ENCODE measurements at regions not wholly inside any gene's neighbourhood (a gene's known extent, or its start where the extent isn't known, plus 50 kb on each side); places are given as distances from the start of the nearest gene placed in this dataset.

- TF ChIP-seq ZNF462 (CRISPR knock-in tag; IDR thresholded peaks at IDR 0.05): no peak
- no peak for TF ChIP-seq EZH2phosphoT487 (IDR thresholded peaks at IDR 0.05; ENCODE audit: unreplicated experiment)
Measured at GRCh38 chr3:94704467-94704866, 641.6 kb downstream of the NSUN3 start (continued).

- ATAC-seq: no peak
- H3K36me3 Mint-ChIP-seq (ENCODE audit: low read depth): 0 out of 3 replicates have a peak, but pooled peaks cover 3% of the 10 kb centered on the region
- no peak overlapping the region for H3K4me3 Mint-ChIP-seq
- H3K4me2 ChIP-seq: no peak overlapping the region
- H3K27me3 Mint-ChIP-seq (ENCODE audit: insufficient read depth, low read depth, poor library complexity): peaks cover 1% of the 10 kb centered on the region
- H2AFZ ChIP-seq: no peak overlapping the region; the same call in 1 of the 2 replicates
- H3K9me3 Mint-ChIP-seq: no peaks in the 10 kb centered on the region; the same call in 1 of the 3 replicates
- H3K4me1 Mint-ChIP-seq: no peaks in the 10 kb centered on the region
- no peak for DNase-seq (ENCODE audit: low spot score)
- no peaks in the 10 kb centered on the region for H3K79me2 ChIP-seq (replicated peaks; ENCODE audit: insufficient read depth)
- H3K4me3 ChIP-seq: no peak overlapping the region
- 0 out of 2 replicates have a peak, but pooled peaks cover 4% of the 10 kb centered on the region for H3K9me2 ChIP-seq (ENCODE audit: insufficient read depth)
- no peaks in the 10 kb centered on the region for H3F3A ChIP-seq (replicated peaks; ENCODE audit: low read depth)
- no peaks in the 10 kb centered on the region for H3K36me3 ChIP-seq (ENCODE audit: insufficient read depth)
- H3K27ac Mint-ChIP-seq: no peak overlapping the region
- H4K20me1 ChIP-seq (replicated peaks; ENCODE audit: insufficient read depth): no peaks in the 10 kb centered on the region
- H3K4me1 ChIP-seq (ENCODE audit: insufficient read depth): no peaks in the 10 kb centered on the region
- no peaks in the 10 kb centered on the region for H3K27me3 ChIP-seq (ENCODE audit: insufficient read depth)
- H3K27ac ChIP-seq (ENCODE audit: low read depth): no peak overlapping the region
- TF ChIP-seq, protein P1, sequence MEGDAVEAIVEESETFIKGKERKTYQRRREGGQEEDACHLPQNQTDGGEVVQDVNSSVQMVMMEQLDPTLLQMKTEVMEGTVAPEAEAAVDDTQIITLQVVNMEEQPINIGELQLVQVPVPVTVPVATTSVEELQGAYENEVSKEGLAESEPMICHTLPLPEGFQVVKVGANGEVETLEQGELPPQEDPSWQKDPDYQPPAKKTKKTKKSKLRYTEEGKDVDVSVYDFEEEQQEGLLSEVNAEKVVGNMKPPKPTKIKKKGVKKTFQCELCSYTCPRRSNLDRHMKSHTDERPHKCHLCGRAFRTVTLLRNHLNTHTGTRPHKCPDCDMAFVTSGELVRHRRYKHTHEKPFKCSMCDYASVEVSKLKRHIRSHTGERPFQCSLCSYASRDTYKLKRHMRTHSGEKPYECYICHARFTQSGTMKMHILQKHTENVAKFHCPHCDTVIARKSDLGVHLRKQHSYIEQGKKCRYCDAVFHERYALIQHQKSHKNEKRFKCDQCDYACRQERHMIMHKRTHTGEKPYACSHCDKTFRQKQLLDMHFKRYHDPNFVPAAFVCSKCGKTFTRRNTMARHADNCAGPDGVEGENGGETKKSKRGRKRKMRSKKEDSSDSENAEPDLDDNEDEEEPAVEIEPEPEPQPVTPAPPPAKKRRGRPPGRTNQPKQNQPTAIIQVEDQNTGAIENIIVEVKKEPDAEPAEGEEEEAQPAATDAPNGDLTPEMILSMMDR (conservative IDR thresholded peaks at IDR 0.05; ENCODE audit: low read depth in 2 of 2): no peak
- TF ChIP-seq POLR2AphosphoS5 (IDR thresholded peaks at IDR 0.05; ENCODE audit: low read depth) (no peak), STAT1 (IDR thresholded peaks at IDR 0.05; ENCODE audit: unreplicated experiment) (no peak), CREB1 (CRISPR knock-in tag; IDR thresholded peaks at IDR 0.05; ENCODE audit: low read depth) (no peak), ZNF114 (CRISPR knock-in tag; IDR thresholded peaks at IDR 0.05) (no peak)
- TF ChIP-seq, protein P2, sequence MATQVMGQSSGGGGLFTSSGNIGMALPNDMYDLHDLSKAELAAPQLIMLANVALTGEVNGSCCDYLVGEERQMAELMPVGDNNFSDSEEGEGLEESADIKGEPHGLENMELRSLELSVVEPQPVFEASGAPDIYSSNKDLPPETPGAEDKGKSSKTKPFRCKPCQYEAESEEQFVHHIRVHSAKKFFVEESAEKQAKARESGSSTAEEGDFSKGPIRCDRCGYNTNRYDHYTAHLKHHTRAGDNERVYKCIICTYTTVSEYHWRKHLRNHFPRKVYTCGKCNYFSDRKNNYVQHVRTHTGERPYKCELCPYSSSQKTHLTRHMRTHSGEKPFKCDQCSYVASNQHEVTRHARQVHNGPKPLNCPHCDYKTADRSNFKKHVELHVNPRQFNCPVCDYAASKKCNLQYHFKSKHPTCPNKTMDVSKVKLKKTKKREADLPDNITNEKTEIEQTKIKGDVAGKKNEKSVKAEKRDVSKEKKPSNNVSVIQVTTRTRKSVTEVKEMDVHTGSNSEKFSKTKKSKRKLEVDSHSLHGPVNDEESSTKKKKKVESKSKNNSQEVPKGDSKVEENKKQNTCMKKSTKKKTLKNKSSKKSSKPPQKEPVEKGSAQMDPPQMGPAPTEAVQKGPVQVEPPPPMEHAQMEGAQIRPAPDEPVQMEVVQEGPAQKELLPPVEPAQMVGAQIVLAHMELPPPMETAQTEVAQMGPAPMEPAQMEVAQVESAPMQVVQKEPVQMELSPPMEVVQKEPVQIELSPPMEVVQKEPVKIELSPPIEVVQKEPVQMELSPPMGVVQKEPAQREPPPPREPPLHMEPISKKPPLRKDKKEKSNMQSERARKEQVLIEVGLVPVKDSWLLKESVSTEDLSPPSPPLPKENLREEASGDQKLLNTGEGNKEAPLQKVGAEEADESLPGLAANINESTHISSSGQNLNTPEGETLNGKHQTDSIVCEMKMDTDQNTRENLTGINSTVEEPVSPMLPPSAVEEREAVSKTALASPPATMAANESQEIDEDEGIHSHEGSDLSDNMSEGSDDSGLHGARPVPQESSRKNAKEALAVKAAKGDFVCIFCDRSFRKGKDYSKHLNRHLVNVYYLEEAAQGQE (IDR thresholded peaks at IDR 0.05; ENCODE audit: unreplicated experiment): no peak
Measured at GRCh38 chr3:94709249-94709902, 646.5 kb downstream of the NSUN3 start.

Measured in GM23338 (cell line).